NCI-H2227 treated with DMSO at 0.1 percent for 48 hours (cell line): ENCODE measurements at regions not wholly inside any gene's neighbourhood (a gene's known extent, or its start where the extent isn't known, plus 50 kb on each side); places are given as distances from the start of the nearest gene placed in this dataset.

Experiments used
- DNase-seq: peaks from one replicate; lab custom pipeline; 2025; lab: John Stamatoyannopoulos, UW

DNA sequence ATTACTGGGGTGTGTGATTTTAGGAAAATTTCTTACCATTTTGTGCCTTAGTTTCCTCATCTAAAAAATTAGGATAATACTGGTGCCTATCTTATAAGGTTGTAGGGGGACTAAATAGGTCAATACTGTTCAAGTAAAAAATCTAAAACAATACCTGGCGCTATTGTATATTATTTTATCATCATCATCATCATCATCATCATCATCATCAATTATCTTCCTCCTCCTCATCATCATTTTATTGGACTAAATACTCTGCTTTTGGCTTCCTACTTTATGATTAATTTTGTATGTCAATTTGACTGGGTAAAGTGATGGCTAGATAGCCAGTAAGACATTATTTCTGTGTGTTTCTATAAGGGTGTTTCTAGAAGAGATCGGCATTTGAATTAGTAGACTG is 435.5 kb downstream of the DHX35 start:
- DNase-seq: no peak

DNA sequence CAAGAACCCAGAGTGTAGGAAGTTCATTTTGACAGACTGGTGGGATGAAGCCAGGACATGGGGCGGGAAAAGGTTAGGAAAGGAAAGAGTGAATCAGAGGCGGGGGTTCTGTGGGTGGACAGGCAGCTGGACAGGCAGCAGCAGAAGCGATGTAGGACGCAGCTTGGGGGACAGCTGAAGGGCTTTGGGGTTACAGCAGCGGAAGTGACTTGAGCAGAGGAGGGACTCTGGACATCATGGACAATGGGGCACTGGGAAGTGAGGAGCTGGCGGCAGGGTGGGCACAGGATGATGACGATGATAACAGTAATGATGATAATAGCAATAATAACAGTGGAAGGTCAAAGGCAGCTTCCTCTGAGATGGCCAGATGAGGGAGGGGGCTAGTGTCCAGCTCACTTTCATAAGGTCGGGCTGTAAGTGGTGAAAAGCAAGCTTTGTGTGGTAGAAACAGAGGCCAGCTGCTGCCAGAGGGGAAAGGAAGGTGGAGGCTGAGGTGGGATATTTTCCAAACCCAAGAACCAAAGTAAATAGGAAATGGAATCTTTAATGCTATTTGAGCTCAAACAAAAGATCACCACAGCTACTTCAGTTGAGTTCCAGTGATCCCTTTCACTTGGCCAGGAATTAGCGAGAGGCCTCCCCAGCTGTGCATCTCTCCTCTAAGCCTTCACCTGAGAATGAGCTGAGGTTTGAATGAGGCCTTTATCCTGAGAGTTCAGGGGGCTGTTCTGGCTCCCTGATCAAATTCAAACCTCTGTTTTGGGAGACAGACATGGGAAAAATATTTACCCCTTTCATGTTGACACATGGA is 433.5 kb downstream of the DHX35 start:
- DNase-seq: no peak

- no peak for DNase-seq
These were observed 432.3 kb downstream of the DHX35 start for GRCh38 chr20:39394461-39394860.

- no peak for DNase-seq
These were observed 428.0 kb downstream of the DHX35 start for GRCh38 chr20:39390186-39390585.

DNA sequence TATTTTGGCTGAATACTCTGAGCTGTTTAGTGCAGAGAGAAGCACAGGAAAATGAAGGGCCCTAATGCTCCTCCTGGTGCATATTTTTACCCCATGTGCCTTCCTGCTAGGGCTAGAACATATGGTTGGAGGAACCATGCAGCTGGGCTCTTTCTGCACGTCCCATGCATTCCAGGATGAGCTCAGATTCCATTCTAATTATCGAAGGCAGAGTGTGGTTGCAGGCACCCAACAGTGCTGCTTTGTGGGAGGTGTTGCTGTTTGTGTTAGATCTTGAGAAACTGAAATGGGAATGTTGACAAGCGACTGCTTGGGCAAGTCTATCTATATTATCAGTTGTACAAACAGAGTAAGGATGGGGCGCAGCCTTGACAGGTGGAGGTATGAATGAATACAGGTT is 419.5 kb downstream of the DHX35 start:
- no peak for DNase-seq

- DNase-seq: no peak
These were observed 416.6 kb downstream of the DHX35 start for GRCh38 chr20:39378776-39379175.

GRCh38 chr20:39376788-39377187 is 414.6 kb downstream of the DHX35 start:
- no peak for DNase-seq

GRCh38 chr20:39364320-39364719 is 402.2 kb downstream of the DHX35 start:
- DNase-seq: no peak

GRCh38 chr20:39359981-39360620 is 398.0 kb downstream of the DHX35 start:
- DNase-seq: no peak

GRCh38 chr20:39358052-39358451 is 395.9 kb downstream of the DHX35 start:
- no peak for DNase-seq

GRCh38 chr20:39356908-39357307 is 394.8 kb downstream of the DHX35 start:
- no peak for DNase-seq

DNA sequence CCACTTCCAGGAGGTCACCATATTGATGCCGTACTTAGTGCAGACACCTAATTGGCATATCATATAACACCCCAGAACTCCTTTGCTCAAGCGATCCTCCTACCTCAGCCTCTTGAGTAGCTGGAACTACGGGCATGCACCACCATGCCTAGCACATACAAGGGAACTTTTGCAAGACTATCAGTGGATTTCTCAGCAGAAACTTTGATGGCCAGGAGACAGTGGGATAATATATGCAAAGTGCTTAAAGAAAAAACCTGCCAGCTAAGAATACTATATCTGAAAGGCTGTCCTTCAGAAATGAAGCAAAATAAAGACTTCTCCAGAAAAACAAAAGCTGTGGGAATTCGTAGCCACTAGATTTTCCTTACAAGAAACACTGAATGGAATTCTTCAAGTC is 387.1 kb downstream of the DHX35 start:
- no peak for DNase-seq

DNA sequence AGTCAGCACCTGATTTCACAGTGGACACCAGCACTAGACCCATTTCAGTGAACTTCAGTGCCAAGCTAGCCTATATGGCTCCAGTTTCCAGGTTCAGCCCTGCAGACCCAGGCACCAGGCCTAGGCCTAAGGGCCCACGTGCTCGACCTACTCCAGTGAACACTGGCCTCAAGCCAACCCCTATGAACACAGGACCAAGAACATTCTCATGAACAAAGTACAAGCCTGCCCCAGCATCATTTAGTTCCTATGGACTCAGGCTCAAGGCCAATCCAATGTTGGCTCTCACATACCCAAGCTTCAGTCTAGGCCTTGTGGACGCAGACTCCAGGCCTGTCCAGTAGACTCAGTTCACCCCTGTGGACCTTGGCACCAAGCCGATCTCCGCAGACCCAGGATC is 385.5 kb downstream of the DHX35 start:
- DNase-seq: no peak

DNA sequence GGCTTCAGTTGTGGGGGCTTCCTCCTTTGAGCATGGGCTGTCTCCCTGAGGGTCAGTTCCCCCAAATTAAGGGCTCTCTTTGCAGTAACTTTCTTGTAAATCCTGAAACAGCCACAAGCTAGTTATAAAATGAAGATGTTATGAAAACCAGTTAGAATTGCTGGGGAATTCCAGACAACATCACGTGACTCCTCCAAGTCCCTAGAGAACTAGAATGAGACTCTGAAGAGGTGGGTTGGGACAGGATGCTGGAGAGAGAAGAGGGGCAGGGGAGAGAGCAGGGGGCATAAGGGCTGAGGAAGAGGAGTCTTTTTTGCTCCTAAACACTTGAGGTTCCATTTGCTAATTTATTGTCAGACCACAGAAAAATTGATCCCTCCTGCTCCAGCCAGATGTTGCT is 380.3 kb downstream of the DHX35 start:
- no peak for DNase-seq

GRCh38 chr20:39338469-39339376 is 376.6 kb downstream of the DHX35 start:
- no peak for DNase-seq

- DNase-seq: no peak
These were observed 371.1 kb downstream of the DHX35 start for GRCh38 chr20:39333211-39333610.

DNA sequence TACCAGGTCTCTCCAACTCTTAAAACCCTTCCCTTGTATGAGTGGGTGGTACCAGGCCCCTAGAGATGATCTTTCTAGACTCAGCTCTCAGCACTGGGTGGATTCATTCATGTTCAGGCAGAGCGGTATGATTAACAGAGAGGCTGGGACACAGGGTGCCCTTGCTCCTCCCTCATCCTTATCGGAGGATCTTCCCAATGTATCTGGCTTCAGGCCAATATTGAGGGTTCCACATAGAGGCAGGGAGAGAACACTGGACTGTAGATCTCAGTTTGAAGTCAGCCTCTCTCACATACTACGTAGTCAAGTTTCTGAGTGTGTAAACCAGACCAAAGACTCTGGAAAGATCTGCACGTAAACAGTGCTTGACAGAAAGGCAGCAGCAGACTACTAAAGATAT is 366.2 kb downstream of the DHX35 start:
- DNase-seq: no peak

- DNase-seq: no peak
These were observed 363.9 kb downstream of the DHX35 start for GRCh38 chr20:39326050-39326449.

- no peak for DNase-seq
These were observed 356.8 kb downstream of the DHX35 start for GRCh38 chr20:39318911-39319310.

GRCh38 chr20:39312676-39313075 is 350.5 kb downstream of the DHX35 start:
- DNase-seq: no peak

DNA sequence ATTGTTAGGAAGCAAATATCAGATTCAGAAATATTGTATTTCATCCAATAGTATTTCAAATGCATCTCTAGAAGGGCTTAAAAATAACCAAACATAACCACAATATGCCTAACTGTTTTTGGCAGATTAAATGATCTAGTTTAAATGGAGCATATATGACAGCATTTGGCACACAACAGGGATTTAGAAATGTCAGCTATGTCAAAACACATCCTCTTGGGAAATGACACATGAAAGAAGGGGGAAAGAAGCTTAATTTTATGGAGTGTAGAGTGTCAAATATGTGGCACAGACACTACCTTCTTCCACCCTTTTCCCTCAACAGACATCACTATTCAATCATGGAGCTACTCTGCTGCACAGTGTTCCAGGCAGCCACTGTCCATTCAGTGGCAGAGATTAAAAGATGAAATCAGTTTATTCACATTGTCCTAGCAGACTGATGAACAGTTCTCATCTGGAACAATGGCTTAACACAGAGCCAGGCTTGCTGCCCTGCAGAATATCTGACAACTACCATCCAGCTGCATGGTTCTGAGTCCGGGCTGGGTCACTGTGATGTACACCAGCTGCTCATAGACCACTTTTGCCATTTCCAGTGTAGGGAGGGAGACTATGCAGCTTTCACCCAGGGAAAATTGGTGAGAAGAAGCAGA is 349.8 kb downstream of the DHX35 start:
- DNase-seq: no peak

- no peak for DNase-seq
These were observed 348.3 kb downstream of the DHX35 start for GRCh38 chr20:39310363-39310995.
